ENCODE measurements at regions not wholly inside any gene's neighbourhood (a gene's known extent, or its start where the extent isn't known, plus 50 kb on each side); places are given as distances from the start of the nearest gene placed in this dataset.

GRCh38 chr3:111336511-111336910, 205.5 kb upstream of the CD96 start:
- Histone ChIP-seq H3K36me3 (ENCODE audit: control insufficient read depth in 2 of 2, insufficient read depth in 1 of 2, low read length in 2 of 2) (no peaks in the 10 kb centered on the region), H3K9me3 (ENCODE audit: control insufficient read depth, insufficient read depth, low read depth, low read length) (no peaks in the 10 kb centered on the region), H3K27ac (ENCODE audit: extremely low read depth, low read depth, low read length) (no peak overlapping the region), H3K4me1 (ENCODE audit: control insufficient read depth, insufficient read depth, low read length) (no peaks in the 10 kb centered on the region), H3K4me3 (ENCODE audit: low read depth, low read length) (no peak overlapping the region)
- ChIA-PET CTCF (interaction anchor here (0.7 to 2.2 kb wide), 2 partner anchors 60 to 161 kb away, joined by 4 to 9 read pairs; no protein-coding TSS in a partner anchor), POLR2A (no interaction called here)
- TF ChIP-seq ATF2 (tag by site-specific recombination; IDR thresholded peaks at IDR 0.05; ENCODE audit: low read depth) = no peak
- TF ChIP-seq REST (tag by site-specific recombination; IDR thresholded peaks at IDR 0.05) = no peak
- no peak for TF ChIP-seq ZNF133 (tag by site-specific recombination; IDR thresholded peaks at IDR 0.05)
- TF ChIP-seq ZNF623 (tag by site-specific recombination; IDR thresholded peaks at IDR 0.05) = no peak
- no peak for TF ChIP-seq TCF7L2 (IDR thresholded peaks at IDR 0.05; ENCODE audit: borderline replicate concordance, low read depth, low read length)
- no peak for TF ChIP-seq ZSCAN16 (tag by site-specific recombination; IDR thresholded peaks at IDR 0.05)
- no peak for TF ChIP-seq ZNF10 (tag by site-specific recombination; IDR thresholded peaks at IDR 0.05)
- no peak for TF ChIP-seq ZNF76 (tag by site-specific recombination; IDR thresholded peaks at IDR 0.05; ENCODE audit: borderline replicate concordance, low read depth)
- no peak for TF ChIP-seq ZNF518A (tag by site-specific recombination; conservative IDR thresholded peaks at IDR 0.05; ENCODE audit: low read depth)
- TF ChIP-seq ZNF302 (tag by site-specific recombination; IDR thresholded peaks at IDR 0.05; ENCODE audit: low read depth) = no peak
- TF ChIP-seq SP7 (tag by site-specific recombination; IDR thresholded peaks at IDR 0.05) = no peak
- no peak for TF ChIP-seq KLF16 (tag by site-specific recombination; IDR thresholded peaks at IDR 0.05)
- no peak for TF ChIP-seq ZNF423 (tag by site-specific recombination; IDR thresholded peaks at IDR 0.05)
- no peak for TF ChIP-seq INSM2 (tag by site-specific recombination; IDR thresholded peaks at IDR 0.05)
- TF ChIP-seq ZNF629 (tag by site-specific recombination; IDR thresholded peaks at IDR 0.05) = no peak
- no peak for TF ChIP-seq BCL11A (tag by site-specific recombination; IDR thresholded peaks at IDR 0.05; ENCODE audit: low read depth)
- no peak for TF ChIP-seq ZNF335 (tag by site-specific recombination; conservative IDR thresholded peaks at IDR 0.05)
- TF ChIP-seq KLF7 (tag by site-specific recombination; IDR thresholded peaks at IDR 0.05; ENCODE audit: borderline replicate concordance) = no peak

Measured in HEK293 (cell line).